ENCODE measurements at regions not wholly inside any gene's neighbourhood (a gene's known extent, or its start where the extent isn't known, plus 50 kb on each side); places are given as distances from the start of the nearest gene placed in this dataset.

DNA sequence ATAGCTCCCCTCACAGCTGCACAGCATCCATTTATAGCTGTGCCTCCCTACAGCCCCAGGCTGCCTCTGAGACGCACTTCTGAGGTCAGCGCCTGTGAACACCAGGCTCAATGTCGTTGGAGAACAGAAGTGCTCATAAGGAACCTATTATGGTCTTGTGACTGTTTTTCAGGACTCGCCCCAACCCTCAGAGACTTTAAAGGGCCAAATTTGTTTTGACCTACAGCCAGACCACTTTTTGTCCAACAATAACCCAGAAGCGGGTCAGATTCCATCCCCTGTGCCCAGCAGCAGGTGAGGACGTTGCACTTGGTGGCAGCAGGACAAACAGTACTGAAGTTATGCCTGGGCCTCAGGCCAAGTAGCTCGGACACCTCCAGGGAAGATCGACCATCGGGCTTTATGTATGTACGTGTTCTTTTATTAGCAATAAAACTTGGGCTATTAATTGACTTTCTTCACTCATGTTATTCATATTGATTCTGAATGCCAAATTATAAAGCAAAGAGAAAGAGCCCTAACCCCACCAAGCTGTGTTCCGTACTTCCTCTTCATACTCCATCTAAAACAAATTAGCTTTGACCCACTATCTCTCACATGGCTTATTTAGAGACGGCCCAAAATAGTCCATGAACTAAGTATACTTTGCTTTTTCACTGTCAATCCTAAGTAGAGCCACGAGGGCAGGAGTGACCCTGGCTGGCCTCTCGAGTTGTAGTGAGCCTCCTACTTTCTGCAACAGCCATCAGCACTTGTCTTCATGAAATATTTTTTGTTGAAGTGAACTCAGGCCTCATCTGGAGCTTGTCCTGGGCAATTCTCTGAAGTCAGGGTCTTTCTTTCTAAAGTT lies 92.3 kb upstream of the PAX6 start:
- no peak overlapping the region for H3K4me3 Mint-ChIP-seq (ENCODE audit: unreplicated experiment)
- H3K36me3 Mint-ChIP-seq (ENCODE audit: insufficient read depth, unreplicated experiment) = no peaks in the 10 kb centered on the region
- H3K9me3 Mint-ChIP-seq (ENCODE audit: unreplicated experiment) = peaks cover 6% of the 10 kb centered on the region
- ChIA-PET POLR2A (interaction anchor here (1.0 to 1.7 kb wide), 2 partner anchors 9 to 62 kb away, joined by 3 to 4 read pairs; no protein-coding TSS in a partner anchor), CTCF (interaction anchor here (1.0 to 1.3 kb wide), 3 partner anchors 13 to 32 kb away, joined by 3 to 6 read pairs (median 4); no protein-coding TSS in a partner anchor)
- TF ChIP-seq, protein P1, sequence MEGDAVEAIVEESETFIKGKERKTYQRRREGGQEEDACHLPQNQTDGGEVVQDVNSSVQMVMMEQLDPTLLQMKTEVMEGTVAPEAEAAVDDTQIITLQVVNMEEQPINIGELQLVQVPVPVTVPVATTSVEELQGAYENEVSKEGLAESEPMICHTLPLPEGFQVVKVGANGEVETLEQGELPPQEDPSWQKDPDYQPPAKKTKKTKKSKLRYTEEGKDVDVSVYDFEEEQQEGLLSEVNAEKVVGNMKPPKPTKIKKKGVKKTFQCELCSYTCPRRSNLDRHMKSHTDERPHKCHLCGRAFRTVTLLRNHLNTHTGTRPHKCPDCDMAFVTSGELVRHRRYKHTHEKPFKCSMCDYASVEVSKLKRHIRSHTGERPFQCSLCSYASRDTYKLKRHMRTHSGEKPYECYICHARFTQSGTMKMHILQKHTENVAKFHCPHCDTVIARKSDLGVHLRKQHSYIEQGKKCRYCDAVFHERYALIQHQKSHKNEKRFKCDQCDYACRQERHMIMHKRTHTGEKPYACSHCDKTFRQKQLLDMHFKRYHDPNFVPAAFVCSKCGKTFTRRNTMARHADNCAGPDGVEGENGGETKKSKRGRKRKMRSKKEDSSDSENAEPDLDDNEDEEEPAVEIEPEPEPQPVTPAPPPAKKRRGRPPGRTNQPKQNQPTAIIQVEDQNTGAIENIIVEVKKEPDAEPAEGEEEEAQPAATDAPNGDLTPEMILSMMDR (IDR thresholded peaks at IDR 0.05; ENCODE audit: unreplicated experiment) = no peak
- DNase-seq (ENCODE audit: unreplicated experiment) = no peak
- intact Hi-C loops (cut with micrococcal nuclease) = no loop called here
- no peaks in the 10 kb centered on the region for H3K4me1 Mint-ChIP-seq (ENCODE audit: insufficient read depth, unreplicated experiment)
- H3K27me3 Mint-ChIP-seq (ENCODE audit: insufficient read depth, unreplicated experiment) = peaks cover 13% of the 10 kb centered on the region
- no TSS peak for BruUV-seq (replicated peaks)
- no peak overlapping the region for H3K27ac Mint-ChIP-seq (ENCODE audit: low read depth, unreplicated experiment)

DNA sequence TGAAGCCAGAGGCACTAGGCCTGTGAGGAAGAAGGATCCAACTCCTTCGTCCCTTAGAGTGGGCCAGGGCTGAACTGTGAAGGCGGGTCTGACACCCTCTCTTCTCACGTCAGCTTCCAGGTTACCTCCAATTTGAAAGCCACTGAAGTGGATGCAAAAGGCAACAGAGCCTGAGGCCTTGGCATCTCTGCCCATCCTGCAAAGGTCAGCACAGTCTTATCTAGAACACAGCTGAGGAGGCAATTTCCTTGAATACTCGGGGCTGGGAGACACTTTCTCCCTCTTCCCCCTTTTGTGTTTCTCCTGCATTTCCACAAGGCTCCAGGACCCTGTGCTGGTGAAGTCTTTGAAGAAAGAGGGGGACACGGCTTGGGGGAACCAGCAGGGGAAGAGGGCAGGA lies 91.6 kb upstream of the PAX6 start:
- no peak overlapping the region for H3K27ac Mint-ChIP-seq (ENCODE audit: low read depth, unreplicated experiment)
- peaks cover 6% of the 10 kb centered on the region for H3K9me3 Mint-ChIP-seq (ENCODE audit: unreplicated experiment)
- H3K4me3 Mint-ChIP-seq (ENCODE audit: unreplicated experiment) = no peak overlapping the region
- H3K4me1 Mint-ChIP-seq (ENCODE audit: insufficient read depth, unreplicated experiment) = no peaks in the 10 kb centered on the region
- no peaks in the 10 kb centered on the region for H3K36me3 Mint-ChIP-seq (ENCODE audit: insufficient read depth, unreplicated experiment)
- CTCF ChIA-PET = no interaction called here
- DNase-seq (ENCODE audit: unreplicated experiment) = no peak
- H3K27me3 Mint-ChIP-seq (ENCODE audit: insufficient read depth, unreplicated experiment) = peaks cover 13% of the 10 kb centered on the region
- intact Hi-C loops (cut with micrococcal nuclease) = no loop called here
- POLR2A ChIA-PET = interaction anchor here (1.7 kb wide), 1 partner anchor 8 kb away, joined by 3 read pairs; no protein-coding TSS in a partner anchor
- no TSS peak for BruUV-seq (replicated peaks)
- TF ChIP-seq, protein P1 (IDR thresholded peaks at IDR 0.05; ENCODE audit: unreplicated experiment) = no peak

DNA sequence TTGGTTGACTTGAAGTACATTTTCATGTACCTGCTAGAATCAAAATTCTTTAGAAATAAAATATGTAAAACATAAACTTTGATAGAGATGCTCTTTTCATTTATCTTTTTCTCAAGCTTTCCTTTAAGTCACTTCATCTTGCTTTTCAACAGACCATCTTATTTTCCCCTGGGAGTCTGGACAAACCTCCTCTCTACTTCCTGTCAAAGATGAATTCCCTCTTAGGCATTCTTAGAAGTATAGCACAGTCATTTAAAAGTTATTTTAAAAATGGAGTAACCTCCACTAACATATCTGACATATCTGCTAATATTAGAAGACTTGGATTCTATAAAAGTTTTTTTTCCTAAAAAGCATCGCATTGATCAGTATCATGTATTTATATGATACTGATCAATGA lies 84.8 kb upstream of the PAX6 start:
- no peaks in the 10 kb centered on the region for H3K4me1 Mint-ChIP-seq (ENCODE audit: insufficient read depth, unreplicated experiment)
- H3K27me3 Mint-ChIP-seq (ENCODE audit: insufficient read depth, unreplicated experiment) = peaks cover 13% of the 10 kb centered on the region
- CTCF ChIA-PET = interaction anchor here (1.0 kb wide), 1 partner anchor 10 kb away, joined by 4 read pairs; no protein-coding TSS in a partner anchor
- BruUV-seq (replicated peaks) = no TSS peak
- no peak for DNase-seq (ENCODE audit: unreplicated experiment)
- no peaks in the 10 kb centered on the region for H3K36me3 Mint-ChIP-seq (ENCODE audit: insufficient read depth, unreplicated experiment)
- H3K9me3 Mint-ChIP-seq (ENCODE audit: unreplicated experiment) = peaks cover 6% of the 10 kb centered on the region
- intact Hi-C loops (cut with micrococcal nuclease) = no loop called here
- POLR2A ChIA-PET = no interaction called here
- H3K4me3 Mint-ChIP-seq (ENCODE audit: unreplicated experiment) = no peak overlapping the region
- TF ChIP-seq, protein P1 (IDR thresholded peaks at IDR 0.05; ENCODE audit: unreplicated experiment) = no peak
- H3K27ac Mint-ChIP-seq (ENCODE audit: low read depth, unreplicated experiment) = no peak overlapping the region

DNA sequence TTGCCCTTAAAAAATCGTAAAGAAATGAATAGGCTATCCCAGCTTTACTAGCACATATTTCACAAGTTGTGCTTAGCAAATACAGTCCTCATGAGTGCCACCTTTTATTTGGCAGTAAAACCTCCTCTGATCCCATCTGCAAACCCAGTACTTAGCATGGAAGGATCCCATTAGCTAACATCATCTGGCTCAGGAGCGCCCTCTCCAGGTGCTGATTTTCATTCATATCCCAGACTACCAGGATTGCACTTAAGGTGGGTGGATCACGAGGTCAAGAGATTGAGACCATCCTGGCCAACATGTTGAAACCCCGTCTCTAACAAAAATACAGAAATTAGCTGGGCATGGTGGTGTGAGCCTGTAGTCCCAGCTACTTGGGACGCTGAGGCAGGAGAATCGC lies 76.1 kb upstream of the PAX6 start:
- ChIA-PET POLR2A (interaction anchor here (1.3 kb wide), 1 partner anchor 14 kb away, joined by 3 read pairs; no protein-coding TSS in a partner anchor), CTCF (interaction anchor here (0.7 to 2.2 kb wide), 2 partner anchors 16 to 24 kb away, joined by 3 to 14 read pairs; no protein-coding TSS in a partner anchor)
- Mint-ChIP-seq H3K27me3 (ENCODE audit: insufficient read depth, unreplicated experiment) (peaks cover 18% of the 10 kb centered on the region), H3K4me3 (ENCODE audit: unreplicated experiment) (no peak overlapping the region), H3K9me3 (ENCODE audit: unreplicated experiment) (no peaks in the 10 kb centered on the region), H3K4me1 (ENCODE audit: insufficient read depth, unreplicated experiment) (no peaks in the 10 kb centered on the region), H3K27ac (ENCODE audit: low read depth, unreplicated experiment) (no peak overlapping the region), H3K36me3 (ENCODE audit: insufficient read depth, unreplicated experiment) (no peaks in the 10 kb centered on the region)
- BruUV-seq (replicated peaks) = no TSS peak
- intact Hi-C loops (cut with micrococcal nuclease) = no loop called here
- DNase-seq (ENCODE audit: unreplicated experiment) = peak; percentile 20
- TF ChIP-seq, protein P1 (IDR thresholded peaks at IDR 0.05; ENCODE audit: unreplicated experiment) = no peak

Measured in MCF 10A (cell line).